ENCODE measurements at regions not wholly inside any gene's neighbourhood (a gene's known extent, or its start where the extent isn't known, plus 50 kb on each side); places are given as distances from the start of the nearest gene placed in this dataset.

- DNase-seq = no peak
Measured at GRCh38 chr9:633461-633860, 208.0 kb upstream of the DMRT1 start.

GRCh38 chr9:636931-637591 lies 204.4 kb upstream of the DMRT1 start:
- no peak for DNase-seq

- no peak for DNase-seq
Measured at GRCh38 chr9:638152-638551, 203.3 kb upstream of the DMRT1 start.

GRCh38 chr9:642014-642413 lies 199.5 kb upstream of the DMRT1 start:
- DNase-seq = no peak

- no peak for DNase-seq
Measured at GRCh38 chr9:643966-644365, 197.5 kb upstream of the DMRT1 start.

- DNase-seq = no peak
Measured at GRCh38 chr9:647522-647921, 194.0 kb upstream of the DMRT1 start.

GRCh38 chr9:649128-650074 lies 192.1 kb upstream of the DMRT1 start:
- DNase-seq = no peak

- no peak for DNase-seq
Measured at GRCh38 chr9:650362-650761, 191.1 kb upstream of the DMRT1 start.

- DNase-seq = no peak
Measured at GRCh38 chr9:651371-651770, 190.1 kb upstream of the DMRT1 start.

GRCh38 chr9:652914-653313 lies 188.6 kb upstream of the DMRT1 start:
- no peak for DNase-seq

- DNase-seq = no peak
Measured at GRCh38 chr9:653421-653820, 188.1 kb upstream of the DMRT1 start.

GRCh38 chr9:653856-654387 lies 187.6 kb upstream of the DMRT1 start:
- no peak for DNase-seq

GRCh38 chr9:655875-656274 lies 185.6 kb upstream of the DMRT1 start:
- DNase-seq = no peak

GRCh38 chr9:656926-657568 lies 184.4 kb upstream of the DMRT1 start:
- no peak for DNase-seq

- DNase-seq = no peak
Measured at GRCh38 chr9:659286-659685, 182.2 kb upstream of the DMRT1 start.

- DNase-seq = no peak
Measured at GRCh38 chr9:660227-660626, 181.3 kb upstream of the DMRT1 start.

- no peak for DNase-seq
Measured at GRCh38 chr9:663541-663940, 178.0 kb upstream of the DMRT1 start.

GRCh38 chr9:665296-665695 lies 176.2 kb upstream of the DMRT1 start:
- DNase-seq = no peak

- no peak for DNase-seq
Measured at GRCh38 chr9:671997-672396, 169.5 kb upstream of the DMRT1 start.

GRCh38 chr9:672851-673250 lies 168.6 kb upstream of the DMRT1 start:
- DNase-seq = no peak

GRCh38 chr9:673264-673965 lies 168.1 kb upstream of the DMRT1 start:
- DNase-seq = no peak

GRCh38 chr9:673966-674526 lies 167.5 kb upstream of the DMRT1 start:
- no peak for DNase-seq

All from activated CD8-positive, alpha-beta memory T cell treated with anti-CD3 and anti-CD28 coated beads, Interleukin-2, amount 50 U/mL, for 4 hours (primary cell).